SK-N-SH treated with all-trans-retinoic acid at 6 μM for 48 hours (cell line): ENCODE measurements at regions not wholly inside any gene's neighbourhood (a gene's known extent, or its start where the extent isn't known, plus 50 kb on each side); places are given as distances from the start of the nearest gene placed in this dataset.

Experiments used
- ATAC-seq: fragments of 200-7000 bp; cut with Tn5 transposase; 3 replicates; pipeline ENCODE4 v1.9.1; 2020; ENCODE audit warnings: mild to moderate bottlenecking, moderate library complexity
- ARNTL ChIP-seq: fragments of 450-650 bp; formaldehyde crosslinking; IDR thresholded peaks from 2 replicates; pipeline ENCODE4 v1.5.0; 2020; ENCODE audit warnings: low read depth, mild to moderate bottlenecking, moderate library complexity, borderline replicate concordance
- BACH2 ChIP-seq: fragments of 250-450 bp; sonication (Bioruptor Pico); IDR thresholded peaks from 2 replicates; pipeline ENCODE4 v1.9.0; 2021; ENCODE audit warnings: mild to moderate bottlenecking, borderline replicate concordance
- CSDC2 ChIP-seq: fragments of 250-450 bp; sonication (Bioruptor Pico); IDR thresholded peaks from 2 replicates; pipeline ENCODE4 v1.5.0; 2020; ENCODE audit warnings: mild to moderate bottlenecking, moderate library complexity
- ESRRG ChIP-seq: fragments of 250-450 bp; sonication (Bioruptor Pico); IDR thresholded peaks from 2 replicates; pipeline ENCODE4 v1.6.1; 2021; ENCODE audit warnings: mild to moderate bottlenecking
- GLIS3 ChIP-seq: fragments of 250-450 bp; sonication (Bioruptor Pico); IDR thresholded peaks from 2 replicates; pipeline ENCODE4 v1.5.0; 2020; ENCODE audit warnings: mild to moderate bottlenecking, moderate library complexity
- ISL1 ChIP-seq: fragments of 250-450 bp; sonication (Bioruptor Pico); IDR thresholded peaks from 2 replicates; pipeline ENCODE4 v2.1.2; 2022; ENCODE audit warnings: mild to moderate bottlenecking, moderate library complexity
- OSR1 ChIP-seq: fragments of 250-450 bp; sonication (Bioruptor Pico); IDR thresholded peaks from 2 replicates; pipeline ENCODE4 v1.8.0; 2022; ENCODE audit warnings: moderate library complexity, mild to moderate bottlenecking, inconsistent platforms
- PPARA ChIP-seq: fragments of 250-450 bp; sonication (Bioruptor Pico); IDR thresholded peaks from 2 replicates; pipeline ENCODE4 v1.5.0; 2020; ENCODE audit warnings: mild to moderate bottlenecking, borderline replicate concordance
- RARB ChIP-seq: fragments of 250-450 bp; sonication (Bioruptor Pico); IDR thresholded peaks from 2 replicates; pipeline ENCODE4 v1.8.0; 2021; ENCODE audit warnings: mild to moderate bottlenecking, moderate library complexity
- SNAI2 ChIP-seq: fragments of 250-450 bp; sonication (Bioruptor Pico); IDR thresholded peaks from 2 replicates; pipeline ENCODE4 v1.5.0; 2020; ENCODE audit warnings: mild to moderate bottlenecking, moderate library complexity
- TCF4 ChIP-seq: fragments of 250-450 bp; sonication (Bioruptor Pico); IDR thresholded peaks from 2 replicates; pipeline ENCODE4 v1.8.0; 2021; ENCODE audit warnings: mild to moderate bottlenecking, moderate library complexity, borderline replicate concordance
- TOX ChIP-seq: fragments of 250-450 bp; sonication (Bioruptor Pico); IDR thresholded peaks from 2 replicates; pipeline ENCODE4 v1.8.0; 2021; ENCODE audit warnings: mild to moderate bottlenecking, moderate library complexity, borderline replicate concordance
- ZC3H10 ChIP-seq: fragments of 250-450 bp; sonication (Bioruptor Pico); IDR thresholded peaks from 2 replicates; pipeline ENCODE4 v1.5.1; 2021; ENCODE audit warnings: mild to moderate bottlenecking, moderate library complexity
- ZFP3 ChIP-seq: fragments of 250-450 bp; sonication (Bioruptor Pico); IDR thresholded peaks from 2 replicates; pipeline ENCODE4 v1.5.0; 2020; ENCODE audit warnings: mild to moderate bottlenecking, moderate library complexity
- ZFP30 ChIP-seq: fragments of 450-650 bp; formaldehyde crosslinking; IDR thresholded peaks from 2 replicates; pipeline ENCODE4 v1.5.0; 2022; ENCODE audit warnings: mild to moderate bottlenecking, moderate library complexity
- ZNF565 ChIP-seq: fragments of 450-650 bp; formaldehyde crosslinking; conservative IDR thresholded peaks from 2 replicates; pipeline ENCODE4 v1.5.0; 2020; ENCODE audit warnings: low read depth, mild to moderate bottlenecking, moderate library complexity
- ZNF70 ChIP-seq: fragments of 450-650 bp; formaldehyde crosslinking; IDR thresholded peaks from 2 replicates; pipeline ENCODE4 v1.5.0; 2020; ENCODE audit warnings: mild to moderate bottlenecking, moderate library complexity
- ZNF8 ChIP-seq: fragments of 450-650 bp; formaldehyde crosslinking; IDR thresholded peaks from 2 replicates; pipeline ENCODE4 v1.5.0; 2020; ENCODE audit warnings: mild to moderate bottlenecking, moderate library complexity
- TF ChIP-seq, protein P1 (sequence below): fragments of 250-450 bp; sonication (Bioruptor Pico); IDR thresholded peaks from 2 replicates; pipeline ENCODE4 v1.8.0; 2020; ENCODE audit warnings: mild to moderate bottlenecking, moderate library complexity, borderline replicate concordance
- TF ChIP-seq, protein P2 (sequence below): fragments of 250-450 bp; sonication (Bioruptor Pico); IDR thresholded peaks from 2 replicates; pipeline ENCODE4 v1.5.1; 2021; ENCODE audit warnings: mild to moderate bottlenecking, moderate library complexity
- TF ChIP-seq, protein P3 (sequence below): fragments of 250-450 bp; sonication (Bioruptor Pico); IDR thresholded peaks from 2 replicates; pipeline ENCODE4 v1.5.0; 2020; ENCODE audit warnings: mild to moderate bottlenecking, moderate library complexity
- TF ChIP-seq, protein P4 (sequence below): fragments of 250-450 bp; sonication (Bioruptor Pico); IDR thresholded peaks from 2 replicates; pipeline ENCODE4 v1.8.0; 2021; ENCODE audit warnings: low read depth, mild to moderate bottlenecking, moderate library complexity, borderline replicate concordance

DNA sequence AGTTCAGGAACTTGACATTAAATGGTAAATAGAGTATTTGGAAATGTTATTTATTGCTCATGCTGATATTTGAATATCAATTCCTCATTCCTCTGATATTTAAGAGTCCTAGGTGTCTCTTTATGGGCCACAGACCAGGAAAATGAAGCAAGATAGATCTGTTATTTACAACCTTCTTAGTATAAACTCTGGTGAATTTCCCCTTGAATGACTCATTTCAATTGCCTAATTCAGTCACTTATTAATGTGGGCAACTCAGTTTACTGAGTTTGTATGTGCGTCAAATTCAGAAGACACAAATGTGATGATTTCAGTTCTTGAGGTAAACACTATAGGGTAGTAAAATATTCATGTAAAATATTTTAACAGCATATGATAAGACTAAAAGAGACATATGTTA, 1404.4 kb upstream of the PRMT6 start:
- no peak for ATAC-seq
- no peak for TF ChIP-seq TOX (CRISPR knock-in tag)
- TF ChIP-seq BACH2 (CRISPR knock-in tag) = no peak
- no peak for TF ChIP-seq ZNF8 (CRISPR knock-in tag)
- no peak for TF ChIP-seq PPARA (CRISPR knock-in tag)
- TF ChIP-seq ESRRG = no peak
- no peak for TF ChIP-seq ARNTL (CRISPR knock-in tag)
- TF ChIP-seq ZFP3 = no peak
- no peak for TF ChIP-seq ZNF565 (CRISPR knock-in tag)
- TF ChIP-seq ZFP30 (CRISPR knock-in tag) = no peak
- TF ChIP-seq GLIS3 (CRISPR knock-in tag) = no peak

DNA sequence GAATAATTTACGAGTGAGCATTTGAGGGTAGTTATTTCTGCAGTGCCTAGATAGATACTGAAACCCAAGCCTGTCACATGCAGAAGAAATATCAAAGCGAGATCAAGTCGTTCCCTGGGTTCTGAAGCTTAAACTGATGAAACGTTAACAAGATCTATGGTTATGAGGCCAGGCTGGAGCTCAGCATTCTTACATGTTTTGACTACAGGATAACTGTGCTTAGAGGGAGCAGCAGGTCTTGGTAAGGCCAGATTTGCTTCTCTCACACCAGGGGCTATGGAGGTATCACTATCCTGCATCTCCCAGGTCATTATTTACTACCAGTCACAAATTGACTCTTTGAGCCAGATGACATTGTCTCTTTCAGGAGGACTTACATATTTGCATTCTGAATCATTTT, 1401.4 kb upstream of the PRMT6 start:
- no peak for ATAC-seq
- no peak for TF ChIP-seq ESRRG
- TF ChIP-seq, protein P1, sequence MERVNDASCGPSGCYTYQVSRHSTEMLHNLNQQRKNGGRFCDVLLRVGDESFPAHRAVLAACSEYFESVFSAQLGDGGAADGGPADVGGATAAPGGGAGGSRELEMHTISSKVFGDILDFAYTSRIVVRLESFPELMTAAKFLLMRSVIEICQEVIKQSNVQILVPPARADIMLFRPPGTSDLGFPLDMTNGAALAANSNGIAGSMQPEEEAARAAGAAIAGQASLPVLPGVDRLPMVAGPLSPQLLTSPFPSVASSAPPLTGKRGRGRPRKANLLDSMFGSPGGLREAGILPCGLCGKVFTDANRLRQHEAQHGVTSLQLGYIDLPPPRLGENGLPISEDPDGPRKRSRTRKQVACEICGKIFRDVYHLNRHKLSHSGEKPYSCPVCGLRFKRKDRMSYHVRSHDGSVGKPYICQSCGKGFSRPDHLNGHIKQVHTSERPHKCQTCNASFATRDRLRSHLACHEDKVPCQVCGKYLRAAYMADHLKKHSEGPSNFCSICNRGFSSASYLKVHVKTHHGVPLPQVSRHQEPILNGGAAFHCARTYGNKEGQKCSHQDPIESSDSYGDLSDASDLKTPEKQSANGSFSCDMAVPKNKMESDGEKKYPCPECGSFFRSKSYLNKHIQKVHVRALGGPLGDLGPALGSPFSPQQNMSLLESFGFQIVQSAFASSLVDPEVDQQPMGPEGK (CRISPR knock-in tag) = no peak
- TF ChIP-seq ZNF565 (CRISPR knock-in tag) = no peak
- no peak for TF ChIP-seq OSR1
- TF ChIP-seq, protein P2, sequence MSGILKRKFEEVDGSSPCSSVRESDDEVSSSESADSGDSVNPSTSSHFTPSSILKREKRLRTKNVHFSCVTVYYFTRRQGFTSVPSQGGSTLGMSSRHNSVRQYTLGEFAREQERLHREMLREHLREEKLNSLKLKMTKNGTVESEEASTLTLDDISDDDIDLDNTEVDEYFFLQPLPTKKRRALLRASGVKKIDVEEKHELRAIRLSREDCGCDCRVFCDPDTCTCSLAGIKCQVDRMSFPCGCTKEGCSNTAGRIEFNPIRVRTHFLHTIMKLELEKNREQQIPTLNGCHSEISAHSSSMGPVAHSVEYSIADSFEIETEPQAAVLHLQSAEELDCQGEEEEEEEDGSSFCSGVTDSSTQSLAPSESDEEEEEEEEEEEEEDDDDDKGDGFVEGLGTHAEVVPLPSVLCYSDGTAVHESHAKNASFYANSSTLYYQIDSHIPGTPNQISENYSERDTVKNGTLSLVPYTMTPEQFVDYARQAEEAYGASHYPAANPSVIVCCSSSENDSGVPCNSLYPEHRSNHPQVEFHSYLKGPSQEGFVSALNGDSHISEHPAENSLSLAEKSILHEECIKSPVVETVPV (CRISPR knock-in tag) = no peak
- no peak for TF ChIP-seq ZNF70 (CRISPR knock-in tag)
- no peak for TF ChIP-seq ZFP3

DNA sequence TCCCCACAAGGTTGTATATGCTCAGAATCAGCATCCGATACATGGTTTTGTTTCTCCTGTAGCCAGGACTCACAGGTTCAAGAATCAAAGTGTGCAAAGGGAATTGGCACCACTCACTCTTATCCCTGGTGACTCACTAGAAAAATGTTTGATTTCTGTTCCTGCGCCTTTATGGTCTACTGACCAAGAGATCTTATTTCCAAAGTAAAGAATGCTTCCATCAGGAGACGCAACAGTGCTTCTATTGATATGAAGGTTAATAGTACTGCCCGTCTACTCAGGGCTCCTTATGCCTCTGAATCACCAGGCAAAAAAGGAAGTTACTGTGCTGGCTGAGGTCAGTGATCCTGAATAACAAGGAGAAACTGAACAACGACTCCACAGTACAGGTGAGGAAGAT, 1392.0 kb upstream of the PRMT6 start:
- no peak for ATAC-seq
- TF ChIP-seq, protein P3, sequence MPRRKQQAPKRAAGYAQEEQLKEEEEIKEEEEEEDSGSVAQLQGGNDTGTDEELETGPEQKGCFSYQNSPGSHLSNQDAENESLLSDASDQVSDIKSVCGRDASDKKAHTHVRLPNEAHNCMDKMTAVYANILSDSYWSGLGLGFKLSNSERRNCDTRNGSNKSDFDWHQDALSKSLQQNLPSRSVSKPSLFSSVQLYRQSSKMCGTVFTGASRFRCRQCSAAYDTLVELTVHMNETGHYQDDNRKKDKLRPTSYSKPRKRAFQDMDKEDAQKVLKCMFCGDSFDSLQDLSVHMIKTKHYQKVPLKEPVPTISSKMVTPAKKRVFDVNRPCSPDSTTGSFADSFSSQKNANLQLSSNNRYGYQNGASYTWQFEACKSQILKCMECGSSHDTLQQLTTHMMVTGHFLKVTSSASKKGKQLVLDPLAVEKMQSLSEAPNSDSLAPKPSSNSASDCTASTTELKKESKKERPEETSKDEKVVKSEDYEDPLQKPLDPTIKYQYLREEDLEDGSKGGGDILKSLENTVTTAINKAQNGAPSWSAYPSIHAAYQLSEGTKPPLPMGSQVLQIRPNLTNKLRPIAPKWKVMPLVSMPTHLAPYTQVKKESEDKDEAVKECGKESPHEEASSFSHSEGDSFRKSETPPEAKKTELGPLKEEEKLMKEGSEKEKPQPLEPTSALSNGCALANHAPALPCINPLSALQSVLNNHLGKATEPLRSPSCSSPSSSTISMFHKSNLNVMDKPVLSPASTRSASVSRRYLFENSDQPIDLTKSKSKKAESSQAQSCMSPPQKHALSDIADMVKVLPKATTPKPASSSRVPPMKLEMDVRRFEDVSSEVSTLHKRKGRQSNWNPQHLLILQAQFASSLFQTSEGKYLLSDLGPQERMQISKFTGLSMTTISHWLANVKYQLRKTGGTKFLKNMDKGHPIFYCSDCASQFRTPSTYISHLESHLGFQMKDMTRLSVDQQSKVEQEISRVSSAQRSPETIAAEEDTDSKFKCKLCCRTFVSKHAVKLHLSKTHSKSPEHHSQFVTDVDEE = no peak
- no peak for TF ChIP-seq ARNTL (CRISPR knock-in tag)
- no peak for TF ChIP-seq ZFP3
- no peak for TF ChIP-seq ZNF70 (CRISPR knock-in tag)
- no peak for TF ChIP-seq CSDC2 (CRISPR knock-in tag)
- no peak for TF ChIP-seq PPARA (CRISPR knock-in tag)
- TF ChIP-seq, protein P2 (CRISPR knock-in tag) = no peak
- no peak for TF ChIP-seq SNAI2 (CRISPR knock-in tag)
- no peak for TF ChIP-seq ZC3H10 (CRISPR knock-in tag)
- TF ChIP-seq OSR1 = no peak
- TF ChIP-seq GLIS3 (CRISPR knock-in tag) = no peak
- TF ChIP-seq ISL1 = no peak
- TF ChIP-seq BACH2 (CRISPR knock-in tag) = no peak
- TF ChIP-seq, protein P4, sequence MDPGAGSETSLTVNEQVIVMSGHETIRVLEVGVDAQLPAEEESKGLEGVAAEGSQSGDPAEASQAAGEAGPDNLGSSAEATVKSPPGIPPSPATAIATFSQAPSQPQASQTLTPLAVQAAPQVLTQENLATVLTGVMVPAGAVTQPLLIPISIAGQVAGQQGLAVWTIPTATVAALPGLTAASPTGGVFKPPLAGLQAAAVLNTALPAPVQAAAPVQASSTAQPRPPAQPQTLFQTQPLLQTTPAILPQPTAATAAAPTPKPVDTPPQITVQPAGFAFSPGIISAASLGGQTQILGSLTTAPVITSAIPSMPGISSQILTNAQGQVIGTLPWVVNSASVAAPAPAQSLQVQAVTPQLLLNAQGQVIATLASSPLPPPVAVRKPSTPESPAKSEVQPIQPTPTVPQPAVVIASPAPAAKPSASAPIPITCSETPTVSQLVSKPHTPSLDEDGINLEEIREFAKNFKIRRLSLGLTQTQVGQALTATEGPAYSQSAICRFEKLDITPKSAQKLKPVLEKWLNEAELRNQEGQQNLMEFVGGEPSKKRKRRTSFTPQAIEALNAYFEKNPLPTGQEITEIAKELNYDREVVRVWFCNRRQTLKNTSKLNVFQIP (CRISPR knock-in tag) = no peak
- no peak for TF ChIP-seq ZFP30 (CRISPR knock-in tag)
- no peak for TF ChIP-seq TOX (CRISPR knock-in tag)
- TF ChIP-seq ZNF565 (CRISPR knock-in tag) = no peak
- no peak for TF ChIP-seq RARB
- no peak for TF ChIP-seq ESRRG
- no peak for TF ChIP-seq TCF4 (CRISPR knock-in tag)
- TF ChIP-seq, all 23 proteins: peak for 0
